Epithelial cell of esophagus (primary cell): ENCODE measurements at regions not wholly inside any gene's neighbourhood (a gene's known extent, or its start where the extent isn't known, plus 50 kb on each side); places are given as distances from the start of the nearest gene placed in this dataset.

Experiments
- DNase-seq: peaks from one replicate; pipeline ENCODE4 v3.0.0; 2010; ENCODE audit warnings: low read depth
- H3K4me3 ChIP-seq: 2 replicates; pipeline ENCODE4 v1.5.1; 2011; ENCODE audit warnings: mild to moderate bottlenecking, low read length, control low read depth
- TF ChIP-seq, protein P1 (sequence below): IDR thresholded peaks from 2 replicates; pipeline ENCODE4 v1.5.1; 2011; ENCODE audit warnings: low read depth, mild to moderate bottlenecking, low read length, control low read depth, inconsistent platforms; ENCODE audit not compliant: insufficient read depth; ENCODE audit errors: missing control alignments

- DNase-seq = no peak
- TF ChIP-seq, protein P1, sequence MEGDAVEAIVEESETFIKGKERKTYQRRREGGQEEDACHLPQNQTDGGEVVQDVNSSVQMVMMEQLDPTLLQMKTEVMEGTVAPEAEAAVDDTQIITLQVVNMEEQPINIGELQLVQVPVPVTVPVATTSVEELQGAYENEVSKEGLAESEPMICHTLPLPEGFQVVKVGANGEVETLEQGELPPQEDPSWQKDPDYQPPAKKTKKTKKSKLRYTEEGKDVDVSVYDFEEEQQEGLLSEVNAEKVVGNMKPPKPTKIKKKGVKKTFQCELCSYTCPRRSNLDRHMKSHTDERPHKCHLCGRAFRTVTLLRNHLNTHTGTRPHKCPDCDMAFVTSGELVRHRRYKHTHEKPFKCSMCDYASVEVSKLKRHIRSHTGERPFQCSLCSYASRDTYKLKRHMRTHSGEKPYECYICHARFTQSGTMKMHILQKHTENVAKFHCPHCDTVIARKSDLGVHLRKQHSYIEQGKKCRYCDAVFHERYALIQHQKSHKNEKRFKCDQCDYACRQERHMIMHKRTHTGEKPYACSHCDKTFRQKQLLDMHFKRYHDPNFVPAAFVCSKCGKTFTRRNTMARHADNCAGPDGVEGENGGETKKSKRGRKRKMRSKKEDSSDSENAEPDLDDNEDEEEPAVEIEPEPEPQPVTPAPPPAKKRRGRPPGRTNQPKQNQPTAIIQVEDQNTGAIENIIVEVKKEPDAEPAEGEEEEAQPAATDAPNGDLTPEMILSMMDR = no peak
- no peak overlapping the region for H3K4me3 ChIP-seq
These were observed 284.3 kb downstream of the FOXO1 start for GRCh38 chr13:40381935-40382764.

DNA sequence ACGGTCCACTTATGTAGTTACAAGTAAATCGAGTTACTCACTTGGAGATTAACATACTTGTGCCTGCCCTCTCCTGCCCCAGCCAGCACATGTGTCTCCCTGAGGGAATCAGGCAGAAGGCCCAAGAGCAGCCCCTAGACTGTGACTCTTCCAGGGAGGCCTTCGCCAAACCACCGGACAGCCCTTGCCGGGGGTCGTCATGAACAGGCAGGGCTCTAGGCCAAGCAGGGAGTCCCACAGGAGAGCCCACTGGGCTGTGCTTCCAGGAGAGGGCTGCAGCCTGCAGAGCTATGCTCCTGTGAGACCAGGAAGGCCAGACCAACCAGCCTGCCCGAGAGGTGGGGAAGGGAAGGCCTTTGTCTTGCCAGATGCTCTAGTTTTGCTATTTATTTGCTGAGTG is 283.3 kb downstream of the FOXO1 start:
- DNase-seq = peak; percentile 56
- no peak overlapping the region for H3K4me3 ChIP-seq
- TF ChIP-seq, protein P1 = no peak

DNA sequence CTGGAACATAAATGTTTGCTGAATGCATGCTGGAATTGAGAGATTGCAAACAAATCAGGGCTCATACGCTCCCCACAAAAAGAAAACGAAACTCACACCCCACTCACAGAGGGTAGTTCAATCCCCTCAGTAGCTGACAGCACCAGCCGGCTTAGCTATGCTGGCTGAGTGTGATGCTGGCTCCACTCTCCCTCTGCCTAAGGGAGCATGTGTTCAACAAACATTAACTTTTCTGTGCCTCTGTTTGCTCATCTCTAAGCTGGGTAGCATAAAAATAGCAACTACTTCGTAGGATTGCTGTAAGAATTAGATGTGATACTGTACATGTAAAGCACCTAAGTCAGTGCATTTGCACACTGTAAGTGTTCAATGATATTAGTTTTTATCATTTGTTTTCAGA is 282.6 kb downstream of the FOXO1 start:
- no peak overlapping the region for H3K4me3 ChIP-seq
- TF ChIP-seq, protein P1 = no peak
- DNase-seq = no peak

DNA sequence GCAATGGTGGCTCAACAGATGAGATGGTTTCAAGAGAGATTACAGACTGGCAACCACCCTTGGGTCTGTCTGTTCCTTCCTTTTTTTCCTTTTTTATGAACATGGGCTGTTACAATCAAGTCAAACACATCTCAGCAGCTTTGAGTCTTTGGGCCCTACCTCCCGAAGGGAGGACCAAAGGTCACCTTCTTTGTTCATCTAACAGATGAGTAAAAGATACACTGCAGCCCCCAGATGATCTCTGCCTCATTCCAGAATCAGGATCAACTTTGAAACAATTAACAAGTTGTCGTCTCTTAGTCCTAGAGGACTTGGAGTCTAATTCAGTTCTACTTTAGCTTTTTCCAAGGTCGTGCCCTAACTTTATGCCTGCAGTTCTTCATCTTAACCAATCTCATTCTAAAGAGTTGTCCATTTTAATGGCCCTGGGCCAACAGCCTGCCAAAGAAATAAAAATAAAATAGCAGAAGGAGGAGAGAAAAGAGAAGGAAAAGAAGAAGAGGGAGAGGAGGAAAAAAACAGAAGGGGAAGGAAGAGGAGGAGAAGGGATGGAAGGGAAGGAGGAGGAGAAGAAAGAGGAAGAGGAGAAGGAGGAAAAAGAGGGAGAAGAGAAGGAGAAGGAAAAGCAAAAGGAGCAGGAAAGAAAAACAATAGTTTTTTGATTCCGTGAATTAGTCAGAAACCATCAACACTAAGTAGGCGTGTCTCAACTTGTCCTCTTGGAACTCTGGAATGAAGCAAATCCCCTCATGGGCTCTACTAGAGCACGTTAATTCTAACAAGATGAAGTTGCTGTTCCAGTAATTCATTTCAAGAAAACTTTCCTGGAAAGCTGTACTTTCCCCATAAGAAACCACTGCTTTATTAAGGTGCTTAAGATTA is 281.2 kb downstream of the FOXO1 start:
- no peak overlapping the region for H3K4me3 ChIP-seq
- TF ChIP-seq, protein P1 = no peak
- peak; percentile 88 for DNase-seq

GRCh38 chr13:40385858-40386180 is 280.6 kb downstream of the FOXO1 start:
- no peak overlapping the region for H3K4me3 ChIP-seq
- DNase-seq = no peak
- TF ChIP-seq, protein P1 = no peak

GRCh38 chr13:40386586-40386985 is 279.9 kb downstream of the FOXO1 start:
- TF ChIP-seq, protein P1 = no peak
- peak; percentile 75 for DNase-seq
- H3K4me3 ChIP-seq = no peak overlapping the region
